BJ (cell line): ENCODE measurements at regions not wholly inside any gene's neighbourhood (a gene's known extent, or its start where the extent isn't known, plus 50 kb on each side); places are given as distances from the start of the nearest gene placed in this dataset.

Source experiments
- CTCF ChIA-PET: fragments of 350-600 bp; formaldehyde crosslinking; extraction: SDS; loops from one replicate; lab custom pipeline; 2021; ENCODE audit warnings: antibody characterized with exemption, inconsistent platforms; lab: Yijun Ruan, JAX
- POLR2A ChIA-PET: fragments of 300-600 bp; sonication (Branson Sonifier 250); formaldehyde crosslinking; extraction: SDS; loops from one replicate; lab custom pipeline; 2021; ENCODE audit warnings: antibody characterized with exemption; lab: Charles Lee
- DNase-seq: peaks from one replicate; pipeline ENCODE4 v3.0.0-alpha.2; 2011; ENCODE audit warnings: low read depth
- H3K27me3 ChIP-seq: 2 replicates; pipeline ENCODE4 v1.6.0; 2011; ENCODE audit warnings: low read length; ENCODE audit not compliant: control insufficient read depth, insufficient read depth
- H3K36me3 ChIP-seq: 2 replicates; pipeline ENCODE4 v1.5.1; 2011; ENCODE audit warnings: low read length; ENCODE audit not compliant: control insufficient read depth, insufficient read depth
- H3K4me3 ChIP-seq: 2 replicates; pipeline ENCODE4 v1.5.1; 2011; ENCODE audit warnings: low read depth, mild to moderate bottlenecking, control low read depth, low read length
- CTCF ChIP-seq: IDR thresholded peaks from 2 replicates; pipeline ENCODE4 v1.5.1; 2011; ENCODE audit warnings: low read depth, mild to moderate bottlenecking, control low read depth, inconsistent platforms, low read length, moderate library complexity; ENCODE audit not compliant: insufficient read depth

GRCh38 chr15:39381517-39381916 is 199.4 kb upstream of the THBS1 start:
- CTCF ChIA-PET = interaction anchor here (0.8 kb wide), 1 partner anchor 9 kb away, joined by 3 read pairs; no protein-coding TSS in a partner anchor
- Histone ChIP-seq H3K36me3 (no peaks in the 10 kb centered on the region), H3K27me3 (no peaks in the 10 kb centered on the region), H3K4me3 (no peak overlapping the region)
- TF ChIP-seq CTCF = no peak
- POLR2A ChIA-PET = interaction anchor here (0.7 kb wide), 2 partner anchors 16 to 218 kb away, joined by 4 to 8 read pairs; no protein-coding TSS in a partner anchor
- no peak for DNase-seq

GRCh38 chr15:39388118-39388517 is 192.8 kb upstream of the THBS1 start:
- no peak for DNase-seq
- no peak for TF ChIP-seq CTCF
- CTCF ChIA-PET = no interaction called here
- Histone ChIP-seq H3K36me3 (no peaks in the 10 kb centered on the region), H3K27me3 (no peaks in the 10 kb centered on the region), H3K4me3 (no peak overlapping the region)
- POLR2A ChIA-PET = no interaction called here

GRCh38 chr15:39391230-39391629 is 189.6 kb upstream of the THBS1 start:
- POLR2A ChIA-PET = interaction anchor here (0.6 kb wide), 1 partner anchor 14 kb away, joined by 4 read pairs; no protein-coding TSS in a partner anchor
- CTCF ChIA-PET = interaction anchor here (0.8 to 1.7 kb wide), 4 partner anchors 9 to 215 kb away, joined by 3 to 7 read pairs (median 3); no protein-coding TSS in a partner anchor
- H3K27me3 ChIP-seq = no peaks in the 10 kb centered on the region
- DNase-seq = no peak
- no peak for TF ChIP-seq CTCF
- H3K36me3 ChIP-seq = no peaks in the 10 kb centered on the region
- H3K4me3 ChIP-seq = no peak overlapping the region

- no peak overlapping the region for H3K4me3 ChIP-seq
- TF ChIP-seq CTCF = no peak
- H3K27me3 ChIP-seq = no peaks in the 10 kb centered on the region
- ChIA-PET CTCF (interaction anchor here (1.7 kb wide), 2 partner anchors 9 to 18 kb away, joined by 3 read pairs; no protein-coding TSS in a partner anchor), POLR2A (interaction anchor here (0.6 to 1.0 kb wide), 2 partner anchors 189 to 193 kb away, joined by 4 read pairs; no protein-coding TSS in a partner anchor)
- DNase-seq = no peak
- H3K36me3 ChIP-seq = no peaks in the 10 kb centered on the region
Measured at GRCh38 chr15:39392469-39393047, 188.3 kb upstream of the THBS1 start.

GRCh38 chr15:39393575-39394335 is 187.1 kb upstream of the THBS1 start:
- Histone ChIP-seq H3K36me3 (no peaks in the 10 kb centered on the region), H3K27me3 (no peaks in the 10 kb centered on the region), H3K4me3 (no peak overlapping the region)
- CTCF ChIA-PET = interaction anchor here (0.8 to 1.7 kb wide), 2 partner anchors 19 to 30 kb away, joined by 3 to 4 read pairs; no protein-coding TSS in a partner anchor
- POLR2A ChIA-PET = interaction anchor here (0.6 kb wide), 1 partner anchor 11 kb away, joined by 5 read pairs; no protein-coding TSS in a partner anchor
- TF ChIP-seq CTCF = no peak
- no peak for DNase-seq
